C4-2B (cell line): ENCODE measurements at regions not wholly inside any gene's neighbourhood (a gene's known extent, or its start where the extent isn't known, plus 50 kb on each side); places are given as distances from the start of the nearest gene placed in this dataset.
"Not testable (repeated sequence)": the region's sequence is repeated elsewhere in the genome, so short reads cannot be mapped to it uniquely, and the experiment has no call there.

ENCODE experiments used
- H3K27ac ChIP-seq: fragments of 450-650 bp; 2 replicates; pipeline ENCODE4 v1.5.1; 2017
- ZFX ChIP-seq: fragments of 450-650 bp; IDR thresholded peaks from 2 replicates; pipeline ENCODE4 v1.6.1; 2017
- TF ChIP-seq, protein P1 (sequence below): fragments of 450-650 bp; conservative IDR thresholded peaks from 2 replicates; pipeline ENCODE4 v1.5.1; 2017; ENCODE audit warnings: mild to moderate bottlenecking

DNA sequence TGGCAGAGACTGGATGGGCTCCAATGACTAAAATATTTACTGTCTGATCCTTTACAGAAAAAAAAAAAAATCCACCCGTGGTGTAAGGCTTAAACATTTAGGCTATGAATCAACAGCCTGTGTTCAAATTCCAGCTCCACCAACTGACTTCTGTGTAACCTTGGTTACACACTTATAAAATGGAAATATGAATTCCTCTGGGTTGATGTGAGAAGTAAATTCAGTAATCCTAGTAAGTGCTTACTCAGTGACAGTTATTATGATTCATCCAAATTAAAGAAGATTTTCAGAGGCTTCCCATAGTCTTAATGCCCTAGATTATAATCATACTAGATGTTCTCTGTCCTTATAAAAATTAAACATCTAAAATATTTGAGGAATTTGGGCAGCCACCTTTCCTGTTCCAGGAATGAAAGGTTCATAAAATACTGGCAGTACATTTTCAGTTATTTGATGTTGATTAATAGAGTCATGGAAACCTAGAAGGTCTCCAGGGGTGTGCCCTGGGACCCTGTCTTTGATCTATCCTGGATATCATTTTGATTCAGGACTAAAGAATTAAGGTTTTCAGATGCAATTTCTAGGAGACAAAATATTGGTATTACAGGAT lies 180.3 kb upstream of the ZNF217 start:
- TF ChIP-seq ZFX, result no peak
- TF ChIP-seq, protein P1, sequence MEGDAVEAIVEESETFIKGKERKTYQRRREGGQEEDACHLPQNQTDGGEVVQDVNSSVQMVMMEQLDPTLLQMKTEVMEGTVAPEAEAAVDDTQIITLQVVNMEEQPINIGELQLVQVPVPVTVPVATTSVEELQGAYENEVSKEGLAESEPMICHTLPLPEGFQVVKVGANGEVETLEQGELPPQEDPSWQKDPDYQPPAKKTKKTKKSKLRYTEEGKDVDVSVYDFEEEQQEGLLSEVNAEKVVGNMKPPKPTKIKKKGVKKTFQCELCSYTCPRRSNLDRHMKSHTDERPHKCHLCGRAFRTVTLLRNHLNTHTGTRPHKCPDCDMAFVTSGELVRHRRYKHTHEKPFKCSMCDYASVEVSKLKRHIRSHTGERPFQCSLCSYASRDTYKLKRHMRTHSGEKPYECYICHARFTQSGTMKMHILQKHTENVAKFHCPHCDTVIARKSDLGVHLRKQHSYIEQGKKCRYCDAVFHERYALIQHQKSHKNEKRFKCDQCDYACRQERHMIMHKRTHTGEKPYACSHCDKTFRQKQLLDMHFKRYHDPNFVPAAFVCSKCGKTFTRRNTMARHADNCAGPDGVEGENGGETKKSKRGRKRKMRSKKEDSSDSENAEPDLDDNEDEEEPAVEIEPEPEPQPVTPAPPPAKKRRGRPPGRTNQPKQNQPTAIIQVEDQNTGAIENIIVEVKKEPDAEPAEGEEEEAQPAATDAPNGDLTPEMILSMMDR, result no peak
- no peak overlapping the region for H3K27ac ChIP-seq

DNA sequence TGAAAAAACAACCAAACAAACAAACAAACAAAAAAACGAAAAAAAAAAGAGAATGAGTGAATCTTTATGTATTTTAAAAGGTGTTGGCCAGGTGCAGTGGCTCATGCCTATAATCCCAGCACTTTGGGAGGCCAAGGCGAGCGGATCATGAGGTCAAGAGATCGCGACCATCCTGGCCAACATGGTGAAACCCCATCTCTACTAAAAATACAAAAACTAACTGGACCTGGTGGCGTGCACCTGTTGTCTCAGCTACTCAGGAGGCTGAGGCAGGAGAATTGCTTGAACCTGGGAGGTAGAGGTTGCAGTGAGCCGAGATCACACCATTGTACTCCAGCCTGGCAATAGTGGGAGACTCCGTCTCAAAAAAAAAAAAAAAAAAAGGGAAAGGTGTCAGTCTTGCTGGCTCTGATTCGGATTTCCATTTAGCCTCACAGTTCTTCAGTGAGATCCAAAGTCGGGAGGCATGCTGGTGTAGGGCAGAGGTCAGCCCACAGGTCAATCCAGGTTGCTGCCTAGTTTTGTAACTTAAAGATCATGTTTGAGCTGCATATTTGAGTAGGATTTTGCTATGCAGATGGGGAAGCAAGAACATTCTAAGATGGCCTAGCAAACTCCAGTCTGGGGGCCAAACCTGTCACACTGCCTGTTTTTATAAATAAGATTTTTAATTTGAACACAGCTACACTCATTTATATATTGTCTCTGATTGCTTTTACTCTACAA lies 179.6 kb upstream of the ZNF217 start:
- not testable (repeated sequence) for H3K27ac ChIP-seq

DNA sequence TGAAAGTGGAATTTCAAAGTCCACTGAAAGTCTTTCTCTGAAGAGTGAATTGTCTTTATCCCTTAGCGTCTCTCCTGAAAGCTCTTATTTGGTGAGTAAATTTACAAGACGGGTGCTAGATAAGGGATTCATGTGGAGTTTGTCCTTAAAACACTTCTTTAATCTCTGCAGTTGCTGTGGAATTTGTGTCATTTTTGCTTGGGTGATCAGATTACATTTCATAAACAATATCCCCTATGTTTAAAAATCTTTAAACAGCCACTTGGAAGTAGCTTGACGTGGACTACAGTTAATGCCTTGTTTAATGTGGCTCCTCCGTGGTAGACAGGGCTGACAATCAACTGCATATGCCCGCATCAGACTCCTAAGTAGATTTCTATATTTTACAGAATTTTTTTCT lies 175.4 kb upstream of the ZNF217 start:
- H3K27ac ChIP-seq, result no peak overlapping the region
- no peak for TF ChIP-seq ZFX
- TF ChIP-seq, protein P1, result no peak

DNA sequence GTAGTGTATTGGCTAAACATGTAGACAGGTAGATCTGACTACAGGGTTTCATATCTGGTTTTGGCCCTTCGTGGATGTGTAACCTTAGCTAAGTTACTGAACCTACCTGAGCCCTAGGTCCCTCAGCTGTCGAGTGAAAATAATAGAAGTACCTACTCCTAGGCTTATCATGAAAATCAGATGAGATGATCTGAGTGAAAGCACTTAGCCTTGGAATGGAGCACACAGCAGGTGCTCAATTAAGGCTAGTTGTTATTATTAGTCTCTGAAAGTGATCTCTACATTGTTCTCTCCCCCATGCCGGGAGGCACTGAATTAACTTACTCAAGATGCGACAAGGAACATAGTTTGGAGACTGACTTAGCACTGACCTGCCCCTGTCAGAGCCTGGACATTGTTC lies 174.7 kb upstream of the ZNF217 start:
- no peak for TF ChIP-seq ZFX
- TF ChIP-seq, protein P1, result no peak

DNA sequence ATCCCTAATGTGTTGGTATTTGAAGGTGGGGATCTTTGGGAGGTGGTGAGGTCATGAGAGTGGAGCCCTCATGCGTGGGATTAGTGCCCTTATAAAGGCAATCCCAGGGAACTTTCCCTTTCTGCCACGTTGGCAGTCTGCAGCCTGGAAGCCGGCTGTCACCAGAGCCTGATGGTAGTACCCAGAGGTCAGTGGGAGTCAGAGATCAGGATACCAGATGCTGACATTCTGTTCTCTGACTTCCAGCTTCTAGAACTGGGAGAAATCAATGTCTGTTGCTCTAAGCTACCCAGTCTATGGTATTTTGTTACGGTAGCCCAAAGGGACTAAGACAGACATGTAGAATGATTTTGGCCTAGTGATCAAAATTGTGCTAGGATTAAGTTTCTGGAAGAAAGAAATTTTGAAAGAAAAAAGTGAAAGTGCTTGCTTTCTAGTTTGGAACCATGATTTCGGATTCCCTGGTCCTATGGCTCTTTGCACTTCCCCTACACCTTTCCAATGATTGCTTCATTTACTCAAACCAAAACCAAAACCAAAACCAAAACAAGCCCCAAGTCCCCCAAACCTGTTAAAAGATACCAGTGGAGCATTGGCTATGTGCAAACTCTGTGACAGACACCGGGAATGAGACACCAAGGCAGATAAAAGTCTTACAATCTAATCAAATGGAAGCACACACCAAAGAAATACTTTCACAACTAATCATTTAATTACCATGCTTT lies 173.7 kb upstream of the ZNF217 start:
- no peak overlapping the region for H3K27ac ChIP-seq
- TF ChIP-seq, protein P1, result no peak
- no peak for TF ChIP-seq ZFX

More for the DNA sequence above, 174.7 kb upstream of the ZNF217 start:
- H3K27ac ChIP-seq, result no peak overlapping the region

DNA sequence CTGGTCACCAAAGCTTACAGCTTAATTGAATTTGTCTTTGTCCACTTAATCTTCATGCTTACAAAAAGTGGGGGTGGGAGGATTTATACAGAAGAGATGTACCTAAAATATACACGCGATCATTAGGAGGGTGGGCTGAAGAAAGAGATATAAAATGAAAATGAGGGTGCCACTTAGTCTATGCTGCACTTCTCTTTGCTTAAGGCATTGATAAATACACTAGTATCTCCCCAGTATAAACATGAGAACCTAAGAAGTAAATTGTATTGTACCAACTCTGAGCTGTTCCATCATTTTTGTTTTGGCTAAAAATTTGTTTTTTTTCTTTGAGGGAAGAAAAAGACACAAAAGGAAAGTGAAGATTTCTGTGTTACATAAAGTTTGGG lies 170.8 kb upstream of the ZNF217 start:
- TF ChIP-seq, protein P1, result no peak
- no peak for TF ChIP-seq ZFX
- H3K27ac ChIP-seq, result no peak overlapping the region; the same call in 1 of the 2 replicates

DNA sequence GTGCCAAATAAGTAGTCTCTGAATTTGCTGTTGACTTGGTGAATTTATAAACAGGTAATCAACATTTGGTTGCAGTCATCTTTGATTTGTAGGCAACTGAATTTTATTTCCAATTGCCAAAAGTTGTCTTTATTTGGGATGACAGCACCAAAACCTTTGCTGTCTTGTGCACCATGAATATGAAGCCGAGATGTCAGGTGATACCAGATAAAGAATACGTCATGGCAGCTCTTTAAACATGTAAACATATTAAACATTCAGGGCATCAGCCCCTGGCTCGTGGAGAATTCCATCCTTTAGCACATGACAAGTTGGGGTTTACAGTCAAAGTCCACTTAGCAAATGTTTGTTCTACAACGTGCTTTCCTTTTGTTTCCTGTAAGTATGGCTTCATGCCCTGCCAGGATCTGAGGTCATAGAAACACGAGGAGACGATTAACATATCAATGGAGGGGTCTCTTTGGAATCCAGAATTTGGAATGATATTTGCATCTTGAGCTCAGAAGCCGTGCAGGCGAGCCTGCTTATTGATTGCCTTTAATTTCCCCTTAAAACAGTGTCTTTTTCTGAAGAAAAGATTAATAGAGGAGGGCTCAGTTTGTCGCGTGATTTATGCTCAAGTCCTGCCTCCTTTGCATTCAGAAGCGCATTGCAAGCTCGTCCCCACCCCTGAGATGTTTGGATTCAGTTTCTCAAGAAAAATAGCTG lies 170.2 kb upstream of the ZNF217 start:
- TF ChIP-seq, protein P1, result no peak
- TF ChIP-seq ZFX, result no peak
- H3K27ac ChIP-seq, result no peak overlapping the region; the same call in 1 of the 2 replicates

DNA sequence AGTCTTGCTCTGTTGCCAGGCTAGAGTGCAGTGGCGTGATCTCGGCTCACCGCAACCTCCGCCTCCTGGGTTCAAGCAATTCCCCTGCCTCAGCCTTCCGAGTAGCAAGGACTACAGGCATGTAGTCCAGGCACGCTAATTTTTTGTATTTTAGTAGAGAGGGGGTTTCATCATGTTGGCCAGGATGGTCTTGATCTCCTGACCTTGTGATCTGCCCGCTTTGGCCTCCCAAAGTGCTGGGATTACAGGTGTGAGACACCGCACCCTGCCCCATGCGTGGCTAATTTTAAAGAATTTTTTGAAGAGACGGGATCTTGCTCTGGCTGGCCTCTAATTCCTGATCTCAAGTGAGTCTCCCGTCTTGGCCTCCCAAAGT lies 168.8 kb upstream of the ZNF217 start:
- H3K27ac ChIP-seq, result not testable (repeated sequence)
